Bronchial epithelial cell (primary cell): ENCODE measurements at regions not wholly inside any gene's neighbourhood (a gene's known extent, or its start where the extent isn't known, plus 50 kb on each side); places are given as distances from the start of the nearest gene placed in this dataset.
"Not testable (repeated sequence)": the region's sequence is repeated elsewhere in the genome, so short reads cannot be mapped to it uniquely, and the experiment has no call there.

Experiments
- DNase-seq: peaks from one replicate; pipeline ENCODE4 v3.0.0-alpha.2; 2010; ENCODE audit warnings: low read depth
- FAIRE-seq: peaks from 2 replicates; lab custom pipeline; 2011; peaks lifted over from hg19 to GRCh38; lab: Jason Lieb, UNC
- H3K27me3 ChIP-seq: 2 replicates; pipeline ENCODE4 v1.5.1; 2011; ENCODE audit warnings: low read length; ENCODE audit not compliant: control insufficient read depth, insufficient read depth
- H3K36me3 ChIP-seq: 2 replicates; pipeline ENCODE4 v1.5.1; 2011; ENCODE audit warnings: low read length; ENCODE audit not compliant: control insufficient read depth, insufficient read depth
- H3K4me3 ChIP-seq: 2 replicates; pipeline ENCODE4 v1.5.1; 2011; ENCODE audit warnings: mild to moderate bottlenecking, low read depth, low read length, control low read depth
- CTCF ChIP-seq: IDR thresholded peaks from 2 replicates; pipeline ENCODE4 v1.5.1; 2011; ENCODE audit warnings: mild to moderate bottlenecking, moderate library complexity, low read length, control low read depth, inconsistent platforms; ENCODE audit not compliant: insufficient read depth, severe bottlenecking

DNA sequence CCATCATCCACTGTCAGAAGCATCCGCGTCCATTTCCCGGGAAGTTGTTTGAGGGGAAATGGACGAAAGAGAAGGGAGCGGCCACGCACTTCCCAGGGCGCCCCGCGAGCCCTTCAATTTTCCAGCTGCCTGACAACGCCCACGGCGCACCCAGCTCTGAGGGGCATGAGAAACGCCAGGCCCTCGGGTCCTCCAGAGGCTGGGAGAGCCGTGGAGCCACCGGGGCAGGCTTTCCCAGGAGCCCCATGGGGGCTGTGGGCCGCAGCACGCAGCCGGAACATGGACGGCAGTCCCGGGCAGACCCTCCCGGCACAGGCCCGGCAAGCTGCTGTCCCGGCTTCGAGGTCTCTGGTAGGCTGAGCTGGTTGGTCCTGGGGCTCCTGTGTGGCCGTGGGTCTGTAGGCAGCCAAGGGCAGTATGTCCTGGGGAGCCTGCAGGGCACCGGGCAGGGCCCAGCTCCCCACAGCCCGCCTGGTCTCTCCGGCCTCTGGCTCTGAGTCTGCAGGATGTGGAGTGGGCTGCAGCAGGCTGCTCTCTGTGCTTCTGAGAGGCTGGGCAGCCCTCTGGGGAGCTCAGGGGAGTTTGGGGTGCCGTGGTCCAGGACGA, 115.2 kb downstream of the FAM53A start:
- H3K4me3 ChIP-seq = no peak overlapping the region
- no peaks in the 10 kb centered on the region for H3K27me3 ChIP-seq
- no peak for TF ChIP-seq CTCF
- no peak for FAIRE-seq
- H3K36me3 ChIP-seq = no peaks in the 10 kb centered on the region
- no peak for DNase-seq

- TF ChIP-seq CTCF = no peak
- DNase-seq (no peak), FAIRE-seq (no peak)
- Histone ChIP-seq H3K36me3 (no peaks in the 10 kb centered on the region), H3K27me3 (no peaks in the 10 kb centered on the region), H3K4me3 (no peak overlapping the region)
Measured at GRCh38 chr4:1567808-1568581, 116.1 kb downstream of the FAM53A start.

DNA sequence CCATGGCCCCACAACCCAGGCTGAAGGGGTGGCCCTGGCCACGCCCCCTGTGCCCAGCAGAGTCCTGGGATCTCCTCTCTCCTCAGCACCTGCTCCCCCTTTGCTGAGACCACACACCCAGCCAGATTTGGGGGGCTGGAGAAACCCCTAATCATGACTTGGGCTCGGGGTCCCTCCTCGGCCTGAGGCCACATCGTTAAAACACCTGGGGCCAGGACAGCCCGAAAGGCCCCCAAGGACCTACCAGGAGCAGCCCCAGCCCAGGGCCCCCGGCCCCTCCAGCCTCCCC, 116.7 kb downstream of the FAM53A start:
- no peak for FAIRE-seq
- no peak overlapping the region for H3K4me3 ChIP-seq

GRCh38 chr4:1566838-1567518, 117.1 kb downstream of the FAM53A start:
- no peaks in the 10 kb centered on the region for H3K36me3 ChIP-seq
- FAIRE-seq (no peak), DNase-seq (no peak)
- no peaks in the 10 kb centered on the region for H3K27me3 ChIP-seq
- no peak for TF ChIP-seq CTCF
- H3K4me3 ChIP-seq = no peak overlapping the region

More for the DNA sequence above, 116.7 kb downstream of the FAM53A start:
- no peak for DNase-seq
- no peaks in the 10 kb centered on the region for H3K27me3 ChIP-seq
- no peaks in the 10 kb centered on the region for H3K36me3 ChIP-seq
- TF ChIP-seq CTCF = no peak

DNA sequence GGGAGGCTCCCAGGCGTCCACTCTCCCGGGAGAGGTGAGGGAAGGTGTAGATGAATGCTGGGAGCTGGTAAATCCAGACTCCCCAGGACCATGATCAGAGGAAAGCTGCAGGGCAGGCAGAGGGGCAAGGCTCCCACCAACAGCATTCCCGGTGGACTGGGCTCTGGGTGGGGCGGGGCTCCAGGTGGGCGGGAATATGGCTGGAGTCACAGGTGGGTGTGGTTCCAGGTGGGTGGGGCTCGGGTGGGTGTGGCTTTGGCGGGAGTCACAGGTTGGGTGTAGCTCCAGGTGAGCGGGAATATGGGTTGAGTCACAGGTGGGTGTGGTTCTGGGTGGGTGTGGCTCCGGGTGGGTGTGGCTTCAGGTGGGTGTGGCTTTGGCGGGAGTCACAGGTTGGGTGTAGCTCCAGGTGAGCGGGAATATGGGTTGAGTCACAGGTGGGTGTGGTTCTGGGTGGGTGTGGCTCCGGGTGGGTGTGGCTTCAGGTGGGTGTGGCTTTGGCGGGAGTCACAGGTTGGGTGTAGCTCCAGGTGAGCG, 117.7 kb downstream of the FAM53A start:
- not testable (repeated sequence) for H3K36me3 ChIP-seq, H3K27me3 ChIP-seq, H3K4me3 ChIP-seq
- peak; percentile 3 for DNase-seq
- peak; percentile 86 for FAIRE-seq

DNA sequence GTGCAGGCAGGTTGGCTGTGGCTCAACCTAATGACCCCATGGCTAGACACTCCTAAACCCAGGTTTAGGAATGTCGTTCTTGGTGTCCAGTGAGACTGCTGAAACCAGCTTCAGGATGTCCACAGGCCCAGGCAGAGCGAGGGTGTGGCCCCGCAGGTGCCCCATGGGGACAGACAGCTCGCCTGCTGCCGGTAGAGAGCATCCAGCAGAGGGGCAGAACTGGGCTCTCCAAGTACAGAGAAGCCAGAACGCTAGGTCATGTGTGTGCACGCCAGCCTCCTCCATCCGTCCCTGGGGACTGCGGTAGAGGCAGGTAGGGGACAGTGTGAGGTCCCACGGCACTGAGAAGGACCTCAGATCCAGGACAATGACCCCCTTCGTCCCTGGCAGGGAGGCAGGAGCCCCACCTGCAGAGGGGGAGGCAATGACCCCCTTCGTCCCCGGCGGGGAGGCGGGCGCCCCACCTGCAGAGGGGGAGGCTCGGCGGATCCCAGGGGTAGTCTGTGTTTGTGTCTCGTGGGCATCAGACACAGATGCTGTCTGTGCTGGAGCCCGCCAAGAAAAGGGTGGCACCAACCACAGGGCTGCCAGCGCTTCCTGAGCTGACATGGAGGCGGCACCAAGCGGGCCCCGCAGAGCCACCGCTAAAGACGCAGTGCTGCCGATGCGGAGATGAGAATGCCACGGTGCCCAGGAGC, 118.4 kb downstream of the FAM53A start:
- no peaks in the 10 kb centered on the region for H3K27me3 ChIP-seq
- no peak for FAIRE-seq
- no peak for DNase-seq
- no peak for TF ChIP-seq CTCF
- no peaks in the 10 kb centered on the region for H3K36me3 ChIP-seq
- H3K4me3 ChIP-seq = no peak overlapping the region
